ENCODE measurements at regions not wholly inside any gene's neighbourhood (a gene's known extent, or its start where the extent isn't known, plus 50 kb on each side); places are given as distances from the start of the nearest gene placed in this dataset.
A peak's percentile ranks its signal among the peaks of the same experiment; 100 is the strongest.

DNA sequence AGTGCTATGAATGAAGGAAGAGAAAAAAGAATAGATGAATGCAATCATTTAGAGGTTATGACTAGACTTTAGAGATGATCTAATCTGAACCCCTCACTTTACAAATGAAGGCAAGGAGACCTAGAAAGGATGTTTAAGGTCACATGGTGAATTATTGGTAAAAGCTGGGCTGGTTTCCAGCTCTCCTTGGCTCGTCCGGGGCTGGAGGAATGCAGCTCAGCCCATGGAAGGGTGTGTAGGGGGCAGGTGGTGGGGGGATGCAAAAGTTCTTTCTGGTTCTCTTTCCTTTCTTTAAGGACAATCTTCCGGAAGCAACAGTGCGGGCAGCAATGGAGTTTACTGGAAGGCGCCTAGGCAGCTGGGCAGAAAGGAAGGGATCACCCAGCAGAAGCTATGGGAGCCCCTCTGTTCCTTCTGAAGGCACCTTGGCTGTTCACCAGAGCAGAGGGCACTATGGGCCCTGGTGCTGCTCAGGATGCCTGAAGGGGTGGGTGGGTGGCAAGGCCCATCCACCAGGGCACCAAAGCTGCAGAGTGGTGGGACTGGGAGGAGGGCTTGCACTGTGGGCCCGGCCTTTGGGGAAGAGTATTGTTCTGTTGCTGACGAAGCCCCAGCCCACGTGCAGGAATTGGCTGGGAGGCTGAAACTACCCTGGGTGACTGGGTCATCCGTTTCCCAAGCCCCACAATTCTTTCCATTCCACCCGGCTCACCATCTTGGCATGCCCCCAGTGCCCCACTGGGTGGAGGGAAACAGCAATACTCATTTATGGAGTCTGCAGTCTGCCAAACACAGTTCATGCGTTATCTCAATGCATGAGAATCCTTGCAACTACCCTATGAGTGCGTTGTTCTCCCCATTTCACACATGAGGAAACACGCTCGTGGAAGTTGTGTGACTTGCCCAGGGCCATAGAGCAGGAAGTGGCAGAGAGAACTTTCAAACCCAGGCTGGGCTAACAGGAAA lies 78.2 kb downstream of the IRF2BPL start:
- no peak for DNase-seq (ENCODE audit: low read depth in 4 of 4, low spot score in 3 of 4)

- DNase-seq (ENCODE audit: low read depth in 4 of 4, low spot score in 3 of 4): no peak
Observed at GRCh38 chr14:76948976-76949375, 79.5 kb downstream of the IRF2BPL start.

DNA sequence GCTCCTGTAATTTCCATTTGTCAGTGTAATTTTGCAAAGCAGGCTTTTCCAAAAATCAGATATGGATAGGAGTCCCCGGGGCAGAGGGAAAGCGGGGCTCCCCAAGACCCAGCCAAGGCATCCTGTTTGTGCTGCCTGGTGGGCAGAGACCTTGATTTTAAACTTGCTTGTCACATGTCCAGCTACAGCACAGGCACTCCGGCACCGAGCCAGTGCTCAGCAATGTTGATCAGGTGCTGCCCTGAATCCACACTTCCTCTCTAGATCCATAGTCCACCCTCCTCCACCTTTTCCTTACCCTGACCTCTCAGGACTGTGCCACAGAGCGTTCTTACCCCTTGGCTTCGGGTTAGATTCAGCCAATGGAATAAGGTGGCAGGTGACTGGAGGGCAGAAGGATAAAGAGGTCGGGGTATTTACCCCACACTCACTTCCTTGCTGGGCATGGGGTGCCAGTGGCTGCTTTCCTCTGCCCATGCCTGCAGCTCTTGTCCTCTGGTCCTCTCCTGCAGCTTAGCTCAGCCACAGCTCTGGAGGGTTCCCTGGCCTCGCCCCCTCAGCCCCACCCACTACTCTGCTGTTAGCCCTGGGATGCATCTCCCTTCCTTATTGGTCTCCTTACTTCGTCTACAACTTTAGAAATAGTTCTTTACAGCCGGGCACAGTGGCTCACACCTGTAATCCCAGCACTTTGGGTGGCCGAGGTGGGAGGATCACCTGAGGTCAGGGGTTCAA lies 80.1 kb downstream of the IRF2BPL start:
- no peak for DNase-seq (ENCODE audit: low read depth in 4 of 4, low spot score in 3 of 4)

DNA sequence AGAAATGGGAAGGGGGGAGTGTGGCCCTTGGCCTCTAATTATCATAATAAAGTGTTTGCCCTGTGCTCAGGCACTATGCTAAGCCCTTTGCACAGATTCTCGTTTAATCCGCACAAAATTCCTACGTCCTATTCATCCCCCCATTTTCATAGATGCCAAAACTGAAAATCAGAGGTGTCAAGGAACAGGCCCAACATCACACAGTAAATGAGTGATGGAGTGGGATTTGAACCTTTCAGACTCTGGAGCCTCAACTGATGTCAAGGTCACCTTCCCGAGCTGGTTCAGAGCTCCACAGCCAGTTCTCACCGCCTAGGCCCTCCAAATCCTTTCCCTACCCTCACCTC lies 80.7 kb downstream of the IRF2BPL start:
- DNase-seq (ENCODE audit: low read depth in 4 of 4, low spot score in 3 of 4): no peak

- DNase-seq (ENCODE audit: low read depth in 4 of 4, low spot score in 3 of 4): peak; percentile 80 to 92 (median 88)
Observed at GRCh38 chr14:76947078-76947837, 81.2 kb downstream of the IRF2BPL start.

DNA sequence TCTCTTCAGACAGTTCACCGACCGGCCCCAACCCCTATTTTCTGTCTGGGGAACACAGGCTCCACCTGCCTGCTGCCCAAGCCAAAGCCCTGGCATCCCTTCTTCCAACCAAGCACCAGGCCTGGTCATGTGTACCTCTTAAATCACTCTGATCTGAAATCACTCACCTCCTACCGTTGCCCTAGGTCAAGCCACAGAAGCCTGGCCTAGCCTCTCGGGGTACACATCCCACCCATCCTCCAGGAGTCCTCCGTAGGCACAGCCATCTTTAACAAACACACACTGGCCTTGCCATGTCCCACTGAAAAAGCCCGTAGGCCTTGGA lies 81.8 kb downstream of the IRF2BPL start:
- no peak for DNase-seq (ENCODE audit: low read depth in 4 of 4, low spot score in 3 of 4)

- DNase-seq (ENCODE audit: low read depth in 4 of 4, low spot score in 3 of 4): no peak
Observed at GRCh38 chr14:76943072-76943471, 85.4 kb downstream of the IRF2BPL start.

DNA sequence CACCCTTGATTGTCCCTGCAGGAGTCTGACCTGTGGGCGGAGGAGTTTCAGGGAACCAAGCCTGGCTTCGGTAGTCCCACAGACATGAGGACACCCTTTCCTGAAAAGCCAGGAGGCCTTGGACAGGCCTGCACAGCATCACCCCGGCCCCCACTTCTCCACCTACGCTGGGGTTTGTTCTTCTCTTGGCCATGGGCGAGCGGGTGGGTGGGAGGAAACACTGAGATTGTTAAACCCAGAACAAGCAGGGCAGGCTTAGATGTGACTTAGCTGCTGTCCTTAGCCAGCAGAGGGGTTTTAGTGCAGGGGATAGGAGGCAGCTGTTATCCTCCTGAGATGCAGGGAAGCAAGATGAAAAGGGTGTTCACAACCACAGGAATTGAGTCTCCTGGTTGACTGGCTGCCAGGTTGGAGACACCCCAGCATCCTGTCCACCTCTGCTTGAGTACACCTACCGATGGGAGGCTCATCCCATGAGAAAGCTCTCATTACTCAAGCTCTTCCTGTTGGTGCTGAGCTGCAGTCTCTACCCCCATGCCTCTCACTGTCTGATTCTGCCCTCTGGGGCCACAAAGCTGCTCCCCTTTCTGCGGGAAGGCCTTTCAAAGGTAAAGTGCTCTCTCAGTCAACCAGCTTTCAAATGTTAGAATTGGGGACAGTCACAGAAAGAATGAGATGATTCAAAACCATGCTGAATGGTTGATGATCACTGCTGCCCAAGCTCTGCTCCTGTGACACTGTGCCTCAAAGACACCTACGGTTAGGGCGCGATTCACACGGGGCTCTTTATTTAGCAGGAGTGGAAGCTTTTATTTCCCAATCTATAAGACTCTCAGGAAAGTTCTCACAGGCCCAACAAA lies 86.3 kb downstream of the IRF2BPL start:
- DNase-seq (ENCODE audit: low read depth in 4 of 4, low spot score in 3 of 4): no peak

GRCh38 chr14:76941544-76941943 lies 87.0 kb downstream of the IRF2BPL start:
- DNase-seq (ENCODE audit: low read depth in 4 of 4, low spot score in 3 of 4): no peak

DNA sequence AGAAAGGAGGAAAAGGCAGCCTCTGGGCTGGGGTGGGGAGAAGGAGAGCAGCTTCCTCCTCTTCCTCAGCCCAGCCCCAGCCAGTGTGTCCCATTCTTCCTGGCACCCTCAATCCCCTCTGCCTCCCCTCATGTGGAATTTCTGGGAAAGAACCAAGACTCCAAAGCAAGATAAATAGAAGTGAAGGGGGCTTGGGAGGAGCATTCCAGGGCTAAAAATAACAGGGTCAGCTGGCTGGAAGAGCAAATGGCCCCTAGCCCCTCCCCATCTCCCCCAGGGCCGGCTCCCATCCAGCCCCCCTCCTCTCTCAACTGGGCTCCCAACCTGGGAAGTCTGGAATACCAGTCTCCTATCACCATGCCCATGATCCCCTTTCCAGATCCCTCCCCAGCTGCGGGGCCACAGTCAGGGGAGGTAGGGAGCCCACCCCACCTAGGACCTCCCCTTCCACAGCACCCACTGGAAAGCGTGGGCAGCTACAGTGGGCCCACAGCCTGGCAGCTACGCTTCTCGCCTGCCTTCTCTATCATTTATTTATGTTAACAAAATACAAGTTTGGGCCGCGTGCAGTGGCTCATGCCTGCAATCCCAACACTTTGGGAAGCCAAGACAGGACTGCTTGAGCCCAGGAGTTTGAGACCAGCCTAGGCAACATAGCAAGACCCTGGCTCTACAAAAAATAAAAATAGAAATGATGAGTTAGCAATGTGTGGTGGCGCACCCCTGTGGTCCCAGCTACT lies 88.3 kb downstream of the IRF2BPL start:
- no peak for DNase-seq (ENCODE audit: low read depth in 4 of 4, low spot score in 3 of 4)

DNA sequence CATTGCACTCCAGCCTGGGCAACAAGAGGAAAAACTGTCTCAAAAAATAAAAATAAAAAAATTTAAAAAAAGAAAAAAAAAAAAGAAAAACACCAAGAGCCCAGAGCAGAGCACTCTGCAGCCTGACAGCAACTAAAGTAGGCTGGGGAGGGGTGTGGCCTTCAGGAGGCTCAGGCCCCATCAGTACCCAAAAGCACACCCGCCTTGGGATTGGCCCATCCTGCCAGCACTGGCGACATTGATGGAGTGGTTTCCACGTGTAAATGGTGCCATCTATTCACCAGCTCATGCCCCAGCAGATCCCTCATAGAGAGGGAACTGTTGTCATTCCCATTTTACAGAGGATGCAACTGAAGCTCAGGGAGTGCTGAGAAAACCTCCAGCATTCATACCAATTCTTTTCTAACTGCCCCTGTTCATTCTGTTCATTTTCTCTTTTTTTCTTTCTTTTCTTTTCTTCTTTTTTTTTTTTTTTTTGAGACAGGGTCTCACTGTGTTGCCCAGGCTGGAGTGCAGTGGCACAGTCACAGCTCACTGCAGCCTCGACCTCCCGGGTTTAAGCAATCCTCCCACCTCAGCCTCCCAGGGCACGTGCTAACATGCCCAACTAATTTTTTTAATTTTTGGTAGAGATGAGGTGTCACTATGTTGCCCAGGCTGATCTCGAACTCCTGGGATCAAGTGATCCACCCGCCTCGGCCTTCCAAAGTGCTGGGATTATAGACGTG lies 89.3 kb downstream of the IRF2BPL start:
- DNase-seq (ENCODE audit: low read depth in 4 of 4, low spot score in 3 of 4): no peak

GRCh38 chr14:76938092-76938500 lies 90.4 kb downstream of the IRF2BPL start:
- no peak for DNase-seq (ENCODE audit: low read depth in 4 of 4, low spot score in 3 of 4)

- DNase-seq (ENCODE audit: low read depth in 4 of 4, low spot score in 3 of 4): no peak
Observed at GRCh38 chr14:76937181-76938091, 91.1 kb downstream of the IRF2BPL start.

DNA sequence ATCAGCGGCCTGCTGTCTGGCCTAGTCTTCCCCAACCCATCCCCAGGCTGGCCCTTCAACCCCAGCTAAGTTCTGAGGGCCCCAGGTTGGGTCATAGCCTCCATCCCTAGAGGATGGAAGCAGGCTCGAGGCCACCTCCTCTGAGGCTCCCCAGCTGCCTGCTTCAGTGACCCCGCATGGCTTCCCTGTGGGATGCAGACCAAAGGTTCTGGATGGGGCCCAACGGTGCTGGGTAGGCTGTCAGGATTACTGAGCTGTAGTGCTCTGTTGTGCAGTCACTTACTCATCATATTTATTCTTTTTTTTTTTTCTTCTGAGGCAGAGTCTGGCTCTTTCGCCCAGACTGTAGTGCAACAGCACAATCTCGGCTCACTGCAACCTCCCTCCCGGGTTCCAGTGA lies 92.0 kb downstream of the IRF2BPL start:
- no peak for DNase-seq (ENCODE audit: low read depth in 4 of 4, low spot score in 3 of 4)

DNA sequence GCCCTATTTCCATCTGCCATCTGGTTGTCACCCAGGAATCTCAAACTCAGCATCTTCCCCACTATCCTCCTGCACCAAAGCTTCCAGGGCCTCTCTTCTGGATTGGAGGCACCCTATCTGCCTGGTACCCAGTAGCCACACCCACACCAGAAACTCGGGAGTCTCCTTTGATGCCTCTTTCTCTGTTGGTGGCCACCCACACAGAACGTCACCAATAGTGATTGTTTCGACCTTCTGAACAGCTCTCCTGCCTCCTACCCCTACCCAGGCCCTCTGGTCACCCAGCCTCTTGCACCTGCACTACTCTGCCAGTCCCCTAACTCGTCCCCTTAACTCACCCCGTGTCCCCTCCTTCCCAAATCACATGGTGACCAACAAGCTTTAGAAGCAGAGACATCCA lies 95.0 kb downstream of the IRF2BPL start:
- DNase-seq (ENCODE audit: low read depth in 4 of 4, low spot score in 3 of 4): no peak

DNA sequence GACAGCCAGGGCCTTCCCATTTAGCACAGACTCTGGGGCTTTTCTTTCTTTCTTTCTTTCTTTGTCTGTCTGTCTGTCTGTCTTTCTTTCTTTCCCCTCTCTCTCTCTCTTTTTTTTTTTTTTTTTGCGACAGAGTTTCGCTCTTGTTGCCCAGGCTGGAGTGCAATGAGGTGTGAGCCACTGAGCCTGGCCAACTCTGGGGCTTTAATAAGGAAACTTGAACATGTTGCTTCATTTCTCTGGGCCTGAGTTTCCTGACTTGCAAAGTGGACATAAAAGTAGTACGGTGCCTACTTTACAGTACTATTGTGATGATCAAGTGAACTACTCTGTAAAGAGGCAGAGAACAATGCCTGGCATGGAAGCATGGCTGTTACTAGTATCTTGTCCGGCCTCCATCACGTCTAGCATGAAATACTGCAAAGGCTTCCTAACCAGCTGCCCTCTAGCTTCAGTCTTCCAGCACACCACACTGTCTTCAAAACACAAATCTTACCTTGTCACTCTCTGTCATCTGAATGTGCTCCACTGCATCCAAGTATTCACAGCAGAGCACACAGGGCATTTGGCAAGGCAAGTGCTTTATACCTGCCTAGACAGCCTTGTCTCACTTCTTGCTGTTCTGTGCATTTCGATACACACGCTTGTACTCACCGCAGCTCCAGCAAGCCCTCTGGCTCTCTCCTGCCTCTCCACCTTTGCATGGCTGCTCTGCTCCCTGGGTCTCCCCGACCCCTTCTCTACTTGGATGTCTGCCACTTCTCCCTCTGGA lies 96.7 kb downstream of the IRF2BPL start:
- DNase-seq (ENCODE audit: low read depth in 4 of 4, low spot score in 3 of 4): no peak

DNA sequence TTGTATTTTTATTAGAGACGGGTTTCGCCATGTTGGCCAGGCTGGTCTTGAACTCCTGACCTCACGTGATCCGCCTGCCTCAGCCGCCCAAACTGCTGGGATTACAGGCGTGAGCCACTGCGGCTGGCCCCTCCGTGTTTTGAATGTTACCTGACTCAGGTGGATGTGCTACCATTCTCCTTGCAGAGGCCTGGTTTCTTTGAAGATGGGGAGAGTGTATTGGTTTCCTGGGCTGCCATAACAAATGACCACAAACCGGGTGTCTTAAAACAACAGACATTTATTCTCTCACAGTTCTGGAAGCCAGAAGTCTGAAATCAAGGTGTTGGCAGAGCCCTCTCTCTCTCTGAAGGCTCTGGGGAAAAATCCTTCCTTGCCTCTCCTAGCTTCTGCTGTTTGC lies 98.0 kb downstream of the IRF2BPL start:
- DNase-seq (ENCODE audit: low read depth in 4 of 4, low spot score in 3 of 4): no peak
